ENCODE measurements at regions not wholly inside any gene's neighbourhood (a gene's known extent, or its start where the extent isn't known, plus 50 kb on each side); places are given as distances from the start of the nearest gene placed in this dataset.

- Histone ChIP-seq H4K20me1 (ENCODE audit: low read depth, low read length) (no peaks in the 10 kb centered on the region), H3K9ac (ENCODE audit: low read length) (no peak overlapping the region), H3K9me2 (replicated peaks; ENCODE audit: insufficient read depth, low read length) (no peaks in the 10 kb centered on the region), H3K27ac (ENCODE audit: low read depth, low read length) (no peak overlapping the region), H3K27me3 (ENCODE audit: low read length) (no peaks in the 10 kb centered on the region), H3K4me3 (ENCODE audit: insufficient read depth, low read length, poor library complexity, severe bottlenecking) (no peak overlapping the region), H3K4me2 (ENCODE audit: low read depth, low read length, poor library complexity, severe bottlenecking) (no peak overlapping the region), H2AFZ (ENCODE audit: low read depth, low read length, severe bottlenecking) (no peak overlapping the region), H3K9me3 (ENCODE audit: insufficient read depth, low read length) (no peaks in the 10 kb centered on the region), H3K79me2 (ENCODE audit: insufficient read depth, low read length) (no peaks in the 10 kb centered on the region), H3F3A (ENCODE audit: insufficient read depth) (no peaks in the 10 kb centered on the region), H3K36me3 (ENCODE audit: low read length) (no peaks in the 10 kb centered on the region)
- no peak for TF ChIP-seq CTCF (IDR thresholded peaks at IDR 0.05; ENCODE audit: insufficient read depth, low read length, poor library complexity, severe bottlenecking)
- no peak for TF ChIP-seq EZH2phosphoT487 (conservative IDR thresholded peaks at IDR 0.05; ENCODE audit: low read length)
These were observed 1106.2 kb downstream of the XPNPEP1 start for GRCh38 chr10:108817135-108817534.

GRCh38 chr10:108812906-108813305 lies 1110.4 kb downstream of the XPNPEP1 start:
- H3K4me3 ChIP-seq (ENCODE audit: insufficient read depth, low read length, poor library complexity, severe bottlenecking): no peak overlapping the region
- no peaks in the 10 kb centered on the region for H3F3A ChIP-seq (ENCODE audit: insufficient read depth)
- no peaks in the 10 kb centered on the region for H3K79me2 ChIP-seq (ENCODE audit: insufficient read depth, low read length)
- no peaks in the 10 kb centered on the region for H4K20me1 ChIP-seq (ENCODE audit: low read depth, low read length)
- H3K27me3 ChIP-seq (ENCODE audit: low read length): no peaks in the 10 kb centered on the region
- no peak overlapping the region for H3K4me2 ChIP-seq (ENCODE audit: low read depth, low read length, poor library complexity, severe bottlenecking)
- no peak overlapping the region for H3K27ac ChIP-seq (ENCODE audit: low read depth, low read length)
- no peak for TF ChIP-seq CTCF (IDR thresholded peaks at IDR 0.05; ENCODE audit: insufficient read depth, low read length, poor library complexity, severe bottlenecking)
- no peak for TF ChIP-seq EZH2phosphoT487 (conservative IDR thresholded peaks at IDR 0.05; ENCODE audit: low read length)
- H3K36me3 ChIP-seq (ENCODE audit: low read length): no peaks in the 10 kb centered on the region
- no peaks in the 10 kb centered on the region for H3K9me3 ChIP-seq (ENCODE audit: insufficient read depth, low read length)
- no peaks in the 10 kb centered on the region for H3K9me2 ChIP-seq (replicated peaks; ENCODE audit: insufficient read depth, low read length)
- H3K9ac ChIP-seq (ENCODE audit: low read length): no peak overlapping the region
- H2AFZ ChIP-seq (ENCODE audit: low read depth, low read length, severe bottlenecking): no peak overlapping the region

DNA sequence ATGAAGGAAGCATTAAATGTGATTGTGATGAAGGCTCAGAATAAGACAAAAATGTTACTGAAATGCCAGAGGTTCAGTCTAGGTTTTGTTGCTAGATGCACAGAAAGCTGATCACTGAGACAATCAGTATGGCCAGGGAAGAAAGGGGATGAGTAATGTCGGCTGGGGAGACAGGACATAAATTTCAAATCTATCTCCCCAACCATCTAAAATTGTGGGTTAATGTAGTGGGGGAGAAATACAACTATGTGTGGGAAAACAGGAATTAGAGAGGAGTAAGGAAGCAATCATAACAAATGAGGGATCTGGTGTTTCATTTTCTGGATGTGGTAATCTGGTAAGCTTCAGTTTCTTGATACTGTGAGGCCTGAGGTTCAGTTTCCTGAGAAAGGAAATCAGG lies 1111.0 kb downstream of the XPNPEP1 start:
- H3K9ac ChIP-seq (ENCODE audit: low read length): no peak overlapping the region
- no peaks in the 10 kb centered on the region for H3F3A ChIP-seq (ENCODE audit: insufficient read depth)
- H3K36me3 ChIP-seq (ENCODE audit: low read length): no peaks in the 10 kb centered on the region
- no peak overlapping the region for H3K4me2 ChIP-seq (ENCODE audit: low read depth, low read length, poor library complexity, severe bottlenecking)
- no peaks in the 10 kb centered on the region for H3K27me3 ChIP-seq (ENCODE audit: low read length)
- no peak overlapping the region for H3K27ac ChIP-seq (ENCODE audit: low read depth, low read length)
- no peak for TF ChIP-seq EZH2phosphoT487 (conservative IDR thresholded peaks at IDR 0.05; ENCODE audit: low read length)
- TF ChIP-seq CTCF (IDR thresholded peaks at IDR 0.05; ENCODE audit: insufficient read depth, low read length, poor library complexity, severe bottlenecking): no peak
- no peaks in the 10 kb centered on the region for H3K79me2 ChIP-seq (ENCODE audit: insufficient read depth, low read length)
- no peak overlapping the region for H2AFZ ChIP-seq (ENCODE audit: low read depth, low read length, severe bottlenecking)
- H4K20me1 ChIP-seq (ENCODE audit: low read depth, low read length): no peaks in the 10 kb centered on the region
- no peak overlapping the region for H3K4me3 ChIP-seq (ENCODE audit: insufficient read depth, low read length, poor library complexity, severe bottlenecking)
- H3K9me3 ChIP-seq (ENCODE audit: insufficient read depth, low read length): no peaks in the 10 kb centered on the region
- no peaks in the 10 kb centered on the region for H3K9me2 ChIP-seq (replicated peaks; ENCODE audit: insufficient read depth, low read length)

DNA sequence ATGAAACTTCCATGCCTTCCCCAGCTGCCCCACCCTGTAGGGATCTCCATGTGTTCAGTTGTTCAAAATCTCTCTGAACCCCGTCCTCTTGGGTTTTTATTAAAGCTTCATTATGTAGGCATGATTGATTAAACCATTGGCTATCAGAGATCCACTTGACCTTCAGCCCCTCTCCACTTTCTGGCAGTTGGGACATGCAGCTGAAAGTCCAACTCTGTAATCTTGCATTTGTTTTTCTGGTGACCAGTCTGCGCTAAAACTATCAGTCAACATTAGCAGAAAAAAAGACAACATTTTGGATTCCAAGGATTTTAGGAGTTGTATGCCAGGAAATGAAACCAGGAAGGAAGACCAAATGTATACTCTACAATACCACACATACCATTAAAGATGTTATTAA lies 1115.1 kb downstream of the XPNPEP1 start:
- no peak overlapping the region for H2AFZ ChIP-seq (ENCODE audit: low read depth, low read length, severe bottlenecking)
- no peaks in the 10 kb centered on the region for H4K20me1 ChIP-seq (ENCODE audit: low read depth, low read length)
- H3K27ac ChIP-seq (ENCODE audit: low read depth, low read length): no peak overlapping the region
- H3K79me2 ChIP-seq (ENCODE audit: insufficient read depth, low read length): no peaks in the 10 kb centered on the region
- no peaks in the 10 kb centered on the region for H3K9me3 ChIP-seq (ENCODE audit: insufficient read depth, low read length)
- no peaks in the 10 kb centered on the region for H3F3A ChIP-seq (ENCODE audit: insufficient read depth)
- no peak overlapping the region for H3K4me3 ChIP-seq (ENCODE audit: insufficient read depth, low read length, poor library complexity, severe bottlenecking)
- H3K4me2 ChIP-seq (ENCODE audit: low read depth, low read length, poor library complexity, severe bottlenecking): no peak overlapping the region
- H3K9ac ChIP-seq (ENCODE audit: low read length): no peak overlapping the region
- H3K27me3 ChIP-seq (ENCODE audit: low read length): no peaks in the 10 kb centered on the region
- H3K9me2 ChIP-seq (replicated peaks; ENCODE audit: insufficient read depth, low read length): no peaks in the 10 kb centered on the region
- TF ChIP-seq EZH2phosphoT487 (conservative IDR thresholded peaks at IDR 0.05; ENCODE audit: low read length): no peak
- no peaks in the 10 kb centered on the region for H3K36me3 ChIP-seq (ENCODE audit: low read length)
